ENCODE measurements at regions not wholly inside any gene's neighbourhood (a gene's known extent, or its start where the extent isn't known, plus 50 kb on each side); places are given as distances from the start of the nearest gene placed in this dataset.

DNA sequence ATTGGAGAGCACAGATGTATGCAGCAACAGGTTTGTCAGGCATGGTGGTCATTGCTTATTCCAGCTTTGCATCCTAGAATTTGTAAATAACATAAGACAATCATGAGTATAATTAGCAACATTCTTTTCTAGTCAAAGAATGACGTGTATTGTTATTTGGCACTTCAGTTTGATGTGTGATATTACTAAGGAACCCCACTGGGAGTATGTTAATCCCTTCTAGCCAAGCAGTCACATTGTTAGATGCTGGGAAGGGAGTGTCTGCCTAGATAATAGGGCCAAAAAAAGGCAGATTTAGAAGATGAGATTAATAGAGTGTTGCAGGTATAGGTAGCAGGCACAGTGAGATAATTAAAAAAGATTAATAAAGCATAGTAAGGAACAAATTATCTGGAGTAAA, 159.2 kb upstream of the WDFY3 start:
- TF ChIP-seq CTCF (conservative IDR thresholded peaks at IDR 0.05; ENCODE audit: low read depth, low read length) (no peak), EZH2 (IDR thresholded peaks at IDR 0.05; ENCODE audit: borderline replicate concordance, low read depth, low read length, poor library complexity, severe bottlenecking) (no peak)
